ENCODE measurements at regions not wholly inside any gene's neighbourhood (a gene's known extent, or its start where the extent isn't known, plus 50 kb on each side); places are given as distances from the start of the nearest gene placed in this dataset.
"Not testable (repeated sequence)": the region's sequence is repeated elsewhere in the genome, so short reads cannot be mapped to it uniquely, and the experiment has no call there.

DNA sequence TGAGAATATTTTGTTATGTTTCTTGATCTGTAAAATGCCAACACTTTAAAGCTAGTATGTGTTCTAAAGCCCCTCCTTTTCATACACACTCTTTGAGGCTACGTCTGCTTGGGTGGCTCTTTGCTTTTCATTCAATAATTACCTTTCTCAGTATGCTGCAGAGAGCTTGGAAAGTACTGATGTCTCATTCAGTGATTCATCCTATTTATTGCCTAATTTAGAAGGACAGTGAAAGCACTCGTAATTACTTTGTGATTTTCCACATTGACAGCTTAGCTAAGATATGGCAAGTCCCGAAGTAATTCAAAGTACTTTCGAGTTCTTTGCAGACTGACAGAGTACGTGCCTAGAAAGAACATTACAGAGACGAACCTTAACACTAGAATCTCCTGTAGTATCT, 57.2 kb downstream of the BMP15 start:
- no peak for DNase-seq

DNA sequence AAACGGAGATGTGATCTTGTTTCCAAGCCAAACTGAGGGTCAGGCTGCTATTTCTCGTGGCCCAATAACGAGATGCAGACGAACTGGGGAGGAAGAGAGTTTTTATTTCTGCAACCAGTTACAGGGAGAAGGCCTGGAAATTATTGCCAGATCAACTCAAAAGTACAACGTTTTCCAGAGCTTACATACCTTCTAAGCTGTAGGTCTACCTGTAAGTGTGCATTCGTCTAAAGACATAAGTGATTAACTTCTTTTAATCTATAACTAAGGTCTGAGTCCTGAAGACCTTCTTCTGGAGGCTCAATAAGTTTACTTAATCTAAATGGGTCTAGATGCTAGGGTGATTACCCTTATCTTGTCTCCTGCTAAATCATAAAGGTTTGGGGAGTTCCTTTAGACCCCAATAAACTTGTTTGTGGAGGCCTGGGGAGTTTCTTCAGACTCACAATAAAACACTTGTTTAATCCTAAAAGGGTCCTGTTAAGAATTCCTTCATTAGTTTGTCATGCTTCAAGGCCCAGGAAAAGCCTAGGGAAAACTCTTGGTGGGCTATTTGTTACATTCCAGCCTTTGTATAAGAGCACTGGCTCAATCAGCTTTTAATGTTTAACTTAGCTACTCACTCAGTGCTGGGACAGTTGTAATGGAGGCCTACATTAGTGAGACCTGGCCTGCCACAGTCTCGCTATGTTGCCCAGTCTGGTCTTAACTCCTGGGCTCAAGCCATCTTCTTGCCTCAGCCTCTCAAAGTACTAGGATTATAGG, 58.5 kb downstream of the BMP15 start:
- not testable (repeated sequence) for DNase-seq

DNA sequence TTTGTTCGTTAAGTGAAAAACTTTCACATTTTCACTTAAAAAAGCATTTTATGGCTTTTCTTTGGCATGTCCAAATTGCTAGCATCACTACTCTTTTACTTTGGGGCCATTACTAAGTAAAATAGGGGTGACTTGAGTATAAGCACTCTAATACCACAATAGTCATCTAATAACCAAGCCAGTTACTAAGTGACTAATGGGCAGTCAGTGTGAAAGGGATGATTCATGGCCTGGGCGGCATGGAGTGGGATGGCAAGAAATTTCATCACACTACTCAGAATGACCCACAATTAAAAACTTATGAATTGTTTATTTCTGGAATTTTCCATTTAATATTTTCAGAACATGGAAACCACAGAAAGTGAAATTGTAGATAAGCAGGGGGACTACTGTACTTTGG, 60.9 kb downstream of the BMP15 start:
- DNase-seq: peak; percentile 2

DNA sequence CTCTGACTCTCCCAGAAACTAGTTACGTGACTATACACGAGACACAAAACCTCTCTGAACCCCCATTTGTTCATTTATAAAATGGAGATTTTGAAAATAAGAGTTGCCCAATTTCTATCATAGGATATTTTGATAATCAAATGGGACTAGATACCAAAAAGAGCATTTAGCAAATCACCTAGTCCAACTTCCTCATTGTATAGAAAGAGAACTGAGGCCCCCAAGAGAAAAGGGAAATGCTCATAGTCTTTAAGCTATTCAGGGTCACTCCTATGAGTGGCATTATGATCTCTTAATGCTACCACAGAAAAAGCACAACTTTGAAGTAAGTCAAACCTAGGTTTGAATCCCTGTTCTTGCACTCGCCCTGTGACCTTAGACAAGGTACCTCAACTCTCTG, 62.7 kb downstream of the BMP15 start:
- DNase-seq: no peak

DNA sequence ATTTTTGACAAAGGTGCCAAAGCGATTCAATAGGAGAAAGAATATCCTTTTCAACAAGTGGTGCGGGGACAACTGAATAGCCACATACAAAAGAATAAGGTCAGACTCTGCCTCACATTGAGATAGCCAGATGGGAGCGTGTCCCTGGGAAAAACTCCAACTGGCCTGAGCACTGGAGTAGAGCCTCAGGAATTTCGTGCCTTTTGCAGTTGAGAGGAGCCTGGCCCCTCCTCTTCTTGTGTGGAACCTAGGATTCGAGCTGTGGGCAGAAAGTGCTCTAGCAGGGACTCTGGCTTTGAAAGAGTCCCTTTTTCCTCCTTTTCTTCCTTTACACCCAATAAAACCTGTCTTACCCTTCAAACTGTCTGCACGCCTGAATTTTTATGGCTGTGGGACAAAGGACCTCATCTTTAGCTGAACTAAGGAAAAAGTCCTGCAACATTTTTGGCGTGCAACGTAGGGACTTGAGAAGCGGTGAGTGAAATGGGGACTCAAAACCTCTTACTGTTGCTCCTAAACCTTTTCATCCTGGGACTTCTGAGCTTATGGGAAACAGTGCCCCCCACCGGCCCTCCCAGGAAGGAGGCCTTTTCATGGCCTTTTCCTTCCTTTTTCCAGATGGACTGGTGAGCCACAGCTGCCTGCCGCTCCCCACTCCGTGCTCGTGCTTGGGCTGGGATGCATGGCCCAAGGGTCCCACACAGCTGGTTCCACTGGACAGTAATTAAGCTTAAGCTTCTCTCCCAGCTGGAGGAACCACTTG, 68.6 kb downstream of the BMP15 start:
- DNase-seq: no peak

DNA sequence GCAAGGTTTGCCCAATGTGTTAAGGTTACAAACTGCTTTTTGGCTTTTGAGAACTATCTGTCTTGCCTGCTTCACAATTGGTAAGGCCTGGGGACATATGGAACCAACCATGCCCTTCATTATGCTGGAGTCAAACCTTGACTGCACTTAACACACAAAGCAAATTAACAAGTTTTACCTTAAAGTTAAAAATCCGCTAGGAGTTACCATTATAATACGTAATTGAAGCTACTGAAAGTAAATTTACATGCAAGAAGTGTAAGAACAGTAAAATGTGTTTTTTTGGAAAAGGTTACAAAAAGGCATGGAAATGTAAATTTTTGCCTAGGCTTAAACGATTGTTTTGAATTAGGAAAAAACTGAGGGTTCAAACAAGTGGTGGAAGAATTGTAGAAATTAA, 69.7 kb downstream of the BMP15 start:
- DNase-seq: no peak

DNA sequence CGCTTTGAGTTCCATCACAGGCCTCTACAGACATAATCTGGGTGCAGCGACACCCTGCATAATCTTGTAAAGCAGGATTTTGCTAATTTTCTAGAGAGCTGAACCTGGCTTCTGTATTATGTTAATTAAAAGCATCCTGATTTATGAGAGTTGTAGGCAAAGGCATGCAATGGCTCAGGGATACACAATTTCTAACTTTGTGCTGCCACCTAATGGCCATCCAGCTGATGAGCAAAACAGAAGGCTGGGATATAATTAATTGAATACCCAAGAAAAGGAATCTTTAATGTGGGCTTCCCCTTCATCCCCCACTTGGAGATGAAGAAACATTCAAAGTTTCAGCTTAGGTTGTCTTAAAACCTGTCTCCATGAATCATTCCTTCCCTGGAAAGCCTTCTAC, 78.1 kb downstream of the BMP15 start:
- peak; percentile 25 for DNase-seq

DNA sequence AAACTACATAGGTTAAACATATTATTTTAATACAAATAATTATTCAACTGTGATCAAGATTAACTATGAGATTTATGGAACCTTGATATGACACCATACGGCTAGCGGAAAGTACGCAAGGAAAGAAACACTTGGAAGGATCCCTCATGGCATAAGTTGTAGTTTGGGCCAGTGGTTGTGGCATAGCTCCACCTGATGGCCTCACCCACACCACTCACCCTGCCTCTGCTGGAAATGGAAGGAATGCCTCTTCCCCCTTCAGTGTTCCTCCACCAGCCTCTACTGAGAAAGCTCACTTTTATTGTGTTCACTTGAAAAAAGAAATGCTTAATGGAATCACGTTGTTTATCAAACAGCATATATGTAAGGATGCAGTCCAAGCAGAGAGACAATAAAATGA, 86.4 kb downstream of the BMP15 start:
- no peak for DNase-seq

DNA sequence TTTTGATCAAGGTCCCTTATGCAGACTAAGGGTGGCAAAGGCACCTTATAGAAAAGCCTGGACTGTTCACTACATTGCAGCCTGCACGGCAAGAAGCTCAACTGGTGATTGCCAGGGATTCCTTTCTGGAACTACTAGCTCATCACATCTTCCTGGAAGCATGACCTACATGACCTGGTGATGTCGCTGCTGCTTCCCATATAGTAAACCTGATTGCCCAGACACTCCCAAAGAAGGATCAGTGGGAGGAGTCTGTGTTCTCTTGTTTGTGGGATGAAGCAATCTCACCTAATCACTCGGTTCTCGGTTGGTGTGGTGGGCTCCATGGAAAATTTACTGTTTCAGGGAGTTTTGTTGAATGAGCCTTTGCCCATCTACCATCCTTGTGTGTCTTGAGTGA, 89.8 kb downstream of the BMP15 start:
- not testable (repeated sequence) for DNase-seq

DNA sequence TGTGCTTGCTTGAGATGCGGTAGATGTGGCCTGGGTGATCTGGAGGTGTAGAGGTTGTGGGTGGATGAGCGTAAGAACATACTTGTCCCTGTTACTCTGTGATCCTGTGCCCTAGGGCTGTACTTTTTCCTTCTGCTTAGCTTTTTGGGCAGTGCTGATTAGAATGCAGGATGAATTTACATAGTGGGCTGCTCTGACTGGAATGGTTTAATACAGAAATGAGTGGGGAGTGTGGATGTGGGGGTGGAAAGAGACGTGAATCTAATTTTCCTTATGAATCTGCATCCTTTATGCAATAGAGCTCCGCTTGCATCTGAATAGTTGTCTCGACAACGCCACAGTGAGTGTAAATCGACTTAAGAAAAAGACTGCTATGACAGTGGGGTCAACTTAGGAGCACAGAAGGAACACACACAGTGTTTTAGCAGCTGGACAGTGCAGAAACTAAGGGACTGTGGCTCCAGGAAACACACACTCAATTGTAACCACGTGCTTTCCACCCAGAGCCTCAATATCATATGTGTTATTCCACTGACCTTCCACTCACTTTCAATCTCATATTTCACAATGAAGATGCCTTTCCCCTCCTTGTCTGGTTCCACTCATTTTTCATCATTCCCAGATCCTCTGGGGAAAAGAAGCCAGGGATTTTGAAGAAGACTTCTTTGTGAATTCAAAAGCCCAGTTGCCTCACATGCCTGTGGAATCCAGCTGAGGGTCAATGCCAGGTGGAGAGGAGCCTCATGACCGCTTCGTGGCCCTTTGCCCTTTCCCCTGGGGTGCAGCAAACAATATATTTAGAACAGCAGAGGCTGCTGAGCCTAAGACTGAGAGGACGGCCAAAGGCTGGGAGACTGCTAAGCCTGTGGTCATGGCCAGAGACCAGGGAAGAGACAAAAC, 91.4 kb downstream of the BMP15 start:
- not testable (repeated sequence) for DNase-seq

DNA sequence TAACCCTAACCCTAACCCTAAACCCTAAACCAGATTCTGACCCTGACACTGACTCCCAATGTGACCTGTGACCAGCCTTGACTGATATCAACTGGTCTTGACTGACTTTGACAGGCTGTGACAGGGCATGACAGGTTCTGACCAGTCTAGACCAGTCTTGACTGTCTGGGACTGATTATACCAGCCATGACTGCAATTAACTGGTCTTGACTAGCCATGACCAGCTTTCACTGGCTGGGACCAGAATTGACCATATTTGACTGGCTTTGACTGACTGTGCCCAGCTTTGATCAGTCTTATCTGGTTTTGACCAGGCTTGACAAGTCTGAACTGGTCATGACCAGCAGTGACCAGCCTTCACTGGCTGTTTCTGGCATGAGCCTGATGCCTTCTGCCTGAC, 95.5 kb downstream of the BMP15 start:
- no peak for DNase-seq

DNA sequence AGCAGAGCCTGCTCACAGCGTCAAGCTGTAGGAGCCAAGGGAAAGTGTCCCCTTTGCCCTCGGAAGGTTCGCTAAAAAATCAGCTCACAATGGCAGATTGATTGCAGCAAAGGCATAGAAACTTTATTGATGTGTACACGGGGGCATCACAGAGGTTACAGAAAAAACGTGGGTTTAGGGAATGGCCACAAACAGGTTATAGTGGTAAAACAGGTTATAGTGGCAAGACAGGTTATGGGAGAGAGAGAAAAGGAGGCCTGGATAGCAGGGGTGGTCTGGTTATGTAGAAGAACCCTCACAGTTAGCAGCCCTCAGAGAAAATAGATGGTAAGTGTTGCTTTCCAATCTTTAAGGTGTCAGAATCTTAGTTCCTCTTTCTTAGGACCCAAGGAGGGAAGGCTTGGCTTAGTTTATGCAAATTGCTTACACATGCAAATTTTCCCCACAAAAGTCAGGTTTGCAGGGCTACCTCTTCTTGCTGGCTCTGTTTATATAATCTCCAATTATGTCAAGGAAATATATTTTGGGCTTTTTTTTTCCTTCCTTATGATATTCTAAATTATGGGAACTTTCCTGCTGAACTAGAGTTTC, 113.7 kb downstream of the BMP15 start:
- DNase-seq: no peak

DNA sequence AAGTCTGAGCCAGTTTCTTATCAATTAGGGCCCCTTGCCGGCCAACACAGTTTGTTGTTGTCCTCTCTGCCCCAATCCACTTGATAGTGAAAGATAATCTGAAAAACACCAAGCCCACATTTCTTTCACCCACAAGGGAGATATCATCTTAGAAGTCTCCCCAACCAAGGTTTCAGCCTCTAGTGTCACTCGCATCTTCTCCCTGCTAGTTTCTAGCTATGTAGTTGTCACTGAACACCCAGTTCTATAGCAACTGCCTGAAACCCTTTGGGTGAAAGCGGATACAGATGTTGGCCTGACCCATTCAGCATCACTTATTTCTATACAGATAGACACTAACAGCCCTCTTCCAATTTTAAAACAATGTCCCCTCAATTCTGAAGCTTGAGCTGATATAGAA, 116.3 kb downstream of the BMP15 start:
- DNase-seq: no peak

DNA sequence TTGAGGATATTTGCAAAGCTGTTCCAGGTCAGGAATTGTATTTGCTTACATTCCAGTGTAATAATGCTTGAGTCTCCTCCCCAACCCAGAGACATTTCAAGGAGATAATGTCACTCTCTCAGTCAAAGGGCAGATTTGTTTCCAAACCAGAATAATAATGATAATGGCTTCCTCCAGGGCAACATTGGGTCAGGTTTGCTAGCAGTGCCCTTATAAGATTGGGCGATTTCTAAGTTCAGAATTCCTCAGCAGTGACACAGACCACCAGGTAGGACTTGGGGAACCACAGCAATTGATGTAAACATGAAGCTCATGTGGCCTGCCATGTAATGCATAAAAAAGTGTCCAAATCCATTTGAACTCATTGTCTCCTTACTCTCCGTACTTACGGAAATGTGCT, 125.2 kb downstream of the BMP15 start:
- DNase-seq: no peak

DNA sequence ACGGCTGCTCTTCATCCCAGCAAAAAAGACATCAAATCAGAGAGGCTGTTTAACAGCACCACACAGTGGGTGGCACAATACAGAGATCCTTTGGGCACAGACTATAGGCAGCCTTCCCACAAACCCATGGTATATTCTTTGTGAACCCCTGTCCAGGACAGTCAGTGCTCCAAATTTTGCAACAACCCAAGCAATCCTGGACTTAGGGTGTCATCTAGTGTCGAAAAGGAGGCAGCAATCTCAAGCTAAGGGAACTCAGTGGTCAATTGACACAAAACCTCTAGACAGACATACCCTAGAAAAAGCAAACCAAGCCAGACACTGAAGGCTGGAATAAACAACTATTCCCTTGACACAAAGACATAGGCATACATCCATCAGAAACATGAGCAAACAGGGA, 137.4 kb downstream of the BMP15 start:
- no peak for DNase-seq

DNA sequence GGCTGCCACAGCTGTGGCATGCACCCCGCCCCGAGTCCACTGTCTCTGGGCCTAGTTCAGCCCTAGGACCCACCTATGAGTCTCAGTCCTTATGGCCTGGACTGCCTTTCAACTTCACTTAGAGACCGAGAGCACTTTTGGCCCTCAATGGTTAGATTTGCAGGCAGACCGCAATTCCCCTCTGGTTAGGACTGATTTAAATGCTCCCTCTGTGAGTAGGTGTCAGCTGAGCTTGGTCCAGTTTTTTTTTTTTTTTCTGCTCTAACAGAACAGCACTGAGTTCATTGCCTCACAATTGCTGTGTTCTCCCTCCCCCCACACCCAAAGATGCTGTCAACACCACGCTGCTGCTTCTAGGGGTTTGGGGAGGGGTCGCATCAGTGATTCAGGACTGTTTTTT, 143.2 kb downstream of the BMP15 start:
- DNase-seq: no peak

DNA sequence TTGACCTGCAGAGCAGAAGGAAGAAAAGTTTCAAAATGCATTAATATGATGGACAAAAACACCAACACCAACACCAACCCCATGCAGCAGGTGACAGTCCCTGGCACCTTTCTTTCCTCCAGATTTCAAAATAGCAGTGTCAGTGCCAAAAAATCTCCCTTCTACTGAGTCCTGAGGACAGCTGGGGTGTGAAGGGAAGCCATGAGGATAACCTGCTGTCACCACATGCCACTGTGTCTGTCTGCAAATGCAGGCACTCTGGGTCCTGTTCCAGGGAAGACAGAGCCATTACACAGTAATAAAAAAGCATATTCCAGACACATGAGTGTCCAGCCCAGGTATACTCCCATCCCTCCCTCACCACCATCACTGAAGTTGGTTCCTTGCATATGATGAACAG, 187.5 kb downstream of the BMP15 start:
- DNase-seq: no peak

DNA sequence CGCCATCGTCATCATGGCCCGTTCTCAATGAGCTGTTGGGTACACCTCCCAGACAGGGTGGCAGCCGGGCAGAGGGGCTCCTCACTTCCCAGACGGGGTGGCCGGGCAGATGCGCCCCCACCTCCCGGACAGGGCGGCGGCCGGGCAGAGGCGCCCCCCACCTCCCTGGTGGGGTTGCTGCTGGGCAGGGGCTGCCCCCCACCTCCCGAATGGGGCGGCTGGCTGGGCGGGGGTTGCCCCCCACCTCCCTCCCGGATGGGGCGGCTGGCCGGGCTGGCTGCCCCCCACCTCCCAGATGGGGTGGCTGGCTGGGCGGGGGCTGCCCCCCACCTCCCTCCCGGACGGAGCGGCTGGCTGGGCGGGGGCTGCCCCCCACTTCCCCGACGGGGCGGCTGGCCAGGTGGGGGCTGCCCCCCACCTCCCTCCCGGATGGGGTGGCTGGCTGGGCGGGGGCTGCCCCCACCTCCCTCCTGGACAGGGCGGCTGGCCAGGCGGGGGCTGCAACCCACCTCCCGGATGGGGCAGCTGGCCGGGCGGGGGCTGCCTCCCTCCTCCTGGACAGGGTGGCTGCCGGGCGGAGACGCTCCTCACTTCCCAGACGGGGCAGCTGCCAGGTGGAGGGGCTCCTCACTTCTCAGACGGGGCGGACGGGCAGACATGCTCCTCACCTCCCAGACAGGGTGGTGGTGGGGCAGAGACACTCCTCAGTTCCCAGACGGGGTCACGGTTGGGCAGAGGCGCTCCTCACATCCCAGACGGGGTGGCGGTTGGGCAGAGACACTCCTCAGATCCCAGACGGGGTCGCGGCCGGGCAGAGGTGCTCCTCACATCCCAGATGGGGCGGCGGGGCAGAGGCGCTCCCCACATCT, 208.8 kb downstream of the BMP15 start:
- DNase-seq: not testable (repeated sequence)

DNA sequence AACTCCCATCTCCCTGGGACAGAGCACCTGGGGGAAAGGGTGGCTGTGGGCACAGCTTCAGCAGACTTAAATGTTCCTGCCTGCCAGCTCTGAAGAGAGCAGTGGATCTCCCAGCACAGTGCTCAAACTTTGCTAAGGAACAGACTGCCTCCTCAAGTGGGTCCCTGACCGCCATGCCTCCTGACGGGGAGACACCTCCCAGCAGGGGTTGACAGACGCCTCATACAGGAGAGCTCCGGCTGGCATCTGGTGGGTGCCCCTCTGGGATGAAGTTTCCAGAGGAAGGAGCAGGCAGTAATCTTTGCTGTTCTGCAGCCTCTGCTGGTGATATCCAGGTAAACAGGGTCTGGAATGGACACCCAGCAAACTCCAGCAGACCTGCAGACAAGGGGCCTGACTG, 206.9 kb upstream of the NUDT10 start:
- not testable (repeated sequence) for DNase-seq

DNA sequence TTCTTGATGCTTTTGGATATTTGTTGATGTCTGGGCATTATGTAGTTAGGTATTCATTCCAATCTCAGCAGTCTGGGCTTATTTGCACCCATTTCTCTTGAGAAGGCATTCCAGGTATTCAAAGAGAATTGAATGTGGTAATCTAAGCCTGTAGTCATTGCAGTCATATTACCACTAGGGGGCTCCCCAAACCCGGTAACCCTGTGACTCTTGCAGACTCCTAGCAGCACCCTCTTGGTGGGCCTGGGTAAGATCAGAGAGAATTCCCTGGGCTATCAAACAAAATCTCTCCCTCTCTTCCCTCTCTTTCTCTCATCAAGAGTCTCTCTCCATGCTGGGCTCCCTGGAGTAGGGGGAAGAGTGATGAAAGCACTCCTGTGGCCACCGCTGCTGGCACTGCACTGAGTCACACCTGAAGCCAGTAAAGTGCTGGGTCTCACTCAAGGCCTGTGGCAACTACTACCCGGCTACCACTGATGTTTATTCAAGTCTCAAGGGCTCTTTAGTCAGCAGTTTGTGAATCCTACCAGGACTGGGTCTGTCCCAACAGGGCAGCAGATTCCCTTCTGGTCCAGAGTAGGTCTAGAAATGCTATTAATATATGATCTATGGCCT, 187.7 kb upstream of the NUDT10 start:
- DNase-seq: peak; percentile 24

DNA sequence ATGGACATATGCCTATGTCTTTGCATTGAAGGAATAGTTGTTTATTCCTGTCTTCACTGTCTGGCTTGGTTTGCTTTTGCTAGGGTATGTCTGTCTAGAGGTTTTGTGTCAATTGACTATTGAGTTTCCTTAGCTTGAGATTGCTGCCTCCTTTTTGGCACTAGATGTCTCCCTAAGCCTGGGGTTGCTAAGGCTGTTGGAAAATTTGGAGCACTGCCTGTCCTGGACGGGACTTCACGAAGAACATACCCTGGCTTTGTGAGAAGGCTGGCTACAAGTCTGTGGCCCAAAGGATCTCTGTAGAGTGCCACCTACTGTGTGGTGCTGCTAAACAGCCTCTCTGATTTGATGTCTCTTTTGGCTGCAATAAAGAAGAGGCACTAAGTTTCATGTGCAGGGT, 183.8 kb upstream of the NUDT10 start:
- peak; percentile 0 for DNase-seq

DNA sequence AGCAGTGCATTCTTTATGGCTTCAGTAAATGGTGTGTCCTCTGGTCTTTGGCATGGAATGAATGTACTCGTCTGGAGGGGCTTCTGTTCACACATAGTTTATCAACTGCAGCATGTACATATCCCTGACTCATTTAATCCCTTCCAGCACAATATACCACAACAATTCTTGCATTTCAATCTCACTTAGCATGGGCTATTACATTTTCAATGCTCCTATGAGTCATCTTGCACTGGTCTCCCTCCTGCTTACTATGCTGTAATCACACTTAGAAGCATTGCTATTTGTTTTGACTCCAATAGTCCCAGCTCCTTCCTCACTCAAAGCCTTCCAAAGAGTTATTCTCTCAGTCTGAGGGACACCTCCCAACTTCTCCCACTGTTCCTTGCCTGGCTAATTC, 180.9 kb upstream of the NUDT10 start:
- no peak for DNase-seq
